ENCODE measurements at regions not wholly inside any gene's neighbourhood (a gene's known extent, or its start where the extent isn't known, plus 50 kb on each side); places are given as distances from the start of the nearest gene placed in this dataset.
"Not testable (repeated sequence)": the region's sequence is repeated elsewhere in the genome, so short reads cannot be mapped to it uniquely, and the experiment has no call there.

- H3K9me3 Mint-ChIP-seq (ENCODE audit: insufficient read depth) = peaks cover 10% of the 10 kb centered on the region
- peaks cover 3% of the 10 kb centered on the region for H3K27me3 Mint-ChIP-seq (ENCODE audit: low read depth)
- ChIA-PET POLR2A (interaction anchor here (0.6 kb wide), 1 partner anchor 368 kb away, joined by 3 read pairs; no protein-coding TSS in a partner anchor), CTCF (no interaction called here)
- DNase-seq (no peak), ATAC-seq (no peak)
- H3K4me1 Mint-ChIP-seq (ENCODE audit: low read depth) = peaks cover 15% of the 10 kb centered on the region
- H3K36me3 Mint-ChIP-seq (ENCODE audit: low read depth) = peaks cover 3% of the 10 kb centered on the region
- no peak overlapping the region for H3K4me3 Mint-ChIP-seq
- peak overlapping the region; percentile 58 for H3K27ac Mint-ChIP-seq
Observed at GRCh38 chr5:82723168-82723567, 354.0 kb downstream of the TMEM167A start.

- H3K4me1 Mint-ChIP-seq (ENCODE audit: low read depth) = peaks cover 15% of the 10 kb centered on the region
- DNase-seq (no peak), ATAC-seq (no peak)
- H3K9me3 Mint-ChIP-seq (ENCODE audit: insufficient read depth) = peaks cover 6% of the 10 kb centered on the region
- ChIA-PET POLR2A (no interaction called here), CTCF (no interaction called here)
- H3K36me3 Mint-ChIP-seq (ENCODE audit: low read depth) = no peaks in the 10 kb centered on the region
- H3K27ac Mint-ChIP-seq = no peak overlapping the region
- H3K4me3 Mint-ChIP-seq = no peak overlapping the region
- H3K27me3 Mint-ChIP-seq (ENCODE audit: low read depth) = peaks cover 3% of the 10 kb centered on the region
Observed at GRCh38 chr5:82721087-82721410, 356.1 kb downstream of the TMEM167A start.

- ChIA-PET CTCF (interaction anchor here (0.6 kb wide), 1 partner anchor 13 kb away, joined by 3 read pairs; no protein-coding TSS in a partner anchor), POLR2A (no interaction called here)
- H3K4me3 Mint-ChIP-seq = no peak overlapping the region
Observed at GRCh38 chr5:82720213-82721086, 356.7 kb downstream of the TMEM167A start.

GRCh38 chr5:82719368-82719767, 357.8 kb downstream of the TMEM167A start:
- ChIA-PET CTCF (no interaction called here), POLR2A (no interaction called here)
- Mint-ChIP-seq H3K9me3 (ENCODE audit: insufficient read depth) (no peaks in the 10 kb centered on the region), H3K36me3 (ENCODE audit: low read depth) (no peaks in the 10 kb centered on the region), H3K4me1 (ENCODE audit: low read depth) (peaks cover 15% of the 10 kb centered on the region), H3K27ac (no peak overlapping the region), H3K4me3 (no peak overlapping the region), H3K27me3 (ENCODE audit: low read depth) (peaks cover 3% of the 10 kb centered on the region)
- no peak for DNase-seq
- ATAC-seq = no peak

More at GRCh38 chr5:82720213-82721086, 356.7 kb downstream of the TMEM167A start:
- no peak for DNase-seq
- H3K27me3 Mint-ChIP-seq (ENCODE audit: low read depth) = peaks cover 3% of the 10 kb centered on the region
- H3K36me3 Mint-ChIP-seq (ENCODE audit: low read depth) = no peaks in the 10 kb centered on the region
- H3K4me1 Mint-ChIP-seq (ENCODE audit: low read depth) = peaks cover 15% of the 10 kb centered on the region
- H3K27ac Mint-ChIP-seq = no peak overlapping the region
- H3K9me3 Mint-ChIP-seq (ENCODE audit: insufficient read depth) = peaks cover 6% of the 10 kb centered on the region
- no peak for ATAC-seq

- Mint-ChIP-seq H3K4me1 (ENCODE audit: low read depth) (peaks cover 8% of the 10 kb centered on the region), H3K27ac (no peak overlapping the region), H3K27me3 (ENCODE audit: low read depth) (peaks cover 3% of the 10 kb centered on the region), H3K36me3 (ENCODE audit: low read depth) (no peaks in the 10 kb centered on the region), H3K9me3 (ENCODE audit: insufficient read depth) (no peaks in the 10 kb centered on the region), H3K4me3 (no peak overlapping the region)
- ChIA-PET POLR2A (no interaction called here), CTCF (no interaction called here)
- ATAC-seq (no peak), DNase-seq (no peak)
Observed at GRCh38 chr5:82717738-82718137, 359.5 kb downstream of the TMEM167A start.

- POLR2A ChIA-PET; H3K27ac Mint-ChIP-seq; ATAC-seq; H3K36me3 Mint-ChIP-seq (ENCODE audit: low read depth); H3K4me1 Mint-ChIP-seq (ENCODE audit: low read depth); H3K9me3 Mint-ChIP-seq (ENCODE audit: insufficient read depth); H3K27me3 Mint-ChIP-seq (ENCODE audit: low read depth); CTCF ChIA-PET; H3K4me3 Mint-ChIP-seq; DNase-seq: not testable (repeated sequence)
Observed at GRCh38 chr5:82714732-82715131, 362.5 kb downstream of the TMEM167A start.

GRCh38 chr5:82713811-82714210, 363.4 kb downstream of the TMEM167A start:
- Mint-ChIP-seq H3K27me3 (ENCODE audit: low read depth) (peaks cover 4% of the 10 kb centered on the region), H3K4me1 (ENCODE audit: low read depth) (no peaks in the 10 kb centered on the region), H3K27ac (no peak overlapping the region), H3K9me3 (ENCODE audit: insufficient read depth) (no peaks in the 10 kb centered on the region), H3K36me3 (ENCODE audit: low read depth) (no peaks in the 10 kb centered on the region), H3K4me3 (no peak overlapping the region)
- ATAC-seq (no peak), DNase-seq (no peak)
- ChIA-PET POLR2A (interaction anchor here (0.6 kb wide), 1 partner anchor 24 kb away, joined by 3 read pairs; no protein-coding TSS in a partner anchor), CTCF (no interaction called here)

GRCh38 chr5:82707741-82708140, 369.5 kb downstream of the TMEM167A start:
- Mint-ChIP-seq H3K27ac (no peak overlapping the region), H3K9me3 (ENCODE audit: insufficient read depth) (peaks cover 4% of the 10 kb centered on the region), H3K4me3 (no peak overlapping the region), H3K27me3 (ENCODE audit: low read depth) (peaks cover 14% of the 10 kb centered on the region), H3K4me1 (ENCODE audit: low read depth) (no peaks in the 10 kb centered on the region), H3K36me3 (ENCODE audit: low read depth) (no peaks in the 10 kb centered on the region)
- POLR2A ChIA-PET = no interaction called here
- CTCF ChIA-PET = no interaction called here
- DNase-seq = no peak
- no peak for ATAC-seq

GRCh38 chr5:82704381-82704780, 372.8 kb downstream of the TMEM167A start:
- ChIA-PET POLR2A (no interaction called here), CTCF (no interaction called here)
- no peak overlapping the region for H3K27ac Mint-ChIP-seq
- H3K4me1 Mint-ChIP-seq (ENCODE audit: low read depth) = no peaks in the 10 kb centered on the region
- no peak for DNase-seq
- peaks cover 4% of the 10 kb centered on the region for H3K9me3 Mint-ChIP-seq (ENCODE audit: insufficient read depth)
- H3K36me3 Mint-ChIP-seq (ENCODE audit: low read depth) = no peaks in the 10 kb centered on the region
- peaks cover 22% of the 10 kb centered on the region for H3K27me3 Mint-ChIP-seq (ENCODE audit: low read depth)
- H3K4me3 Mint-ChIP-seq = no peak overlapping the region
- no peak for ATAC-seq

- H3K4me1 Mint-ChIP-seq (ENCODE audit: low read depth) = no peaks in the 10 kb centered on the region
- ChIA-PET POLR2A (no interaction called here), CTCF (no interaction called here)
- ATAC-seq (no peak), DNase-seq (no peak)
- peaks cover 12% of the 10 kb centered on the region for H3K27me3 Mint-ChIP-seq (ENCODE audit: low read depth)
- no peaks in the 10 kb centered on the region for H3K36me3 Mint-ChIP-seq (ENCODE audit: low read depth)
- no peak overlapping the region for H3K27ac Mint-ChIP-seq
- H3K4me3 Mint-ChIP-seq = no peak overlapping the region
- H3K9me3 Mint-ChIP-seq (ENCODE audit: insufficient read depth) = peaks cover 4% of the 10 kb centered on the region
Observed at GRCh38 chr5:82702046-82702445, 375.1 kb downstream of the TMEM167A start.

- Mint-ChIP-seq H3K4me1 (ENCODE audit: low read depth) (no peaks in the 10 kb centered on the region), H3K27ac (no peak overlapping the region), H3K36me3 (ENCODE audit: low read depth) (no peaks in the 10 kb centered on the region), H3K9me3 (ENCODE audit: insufficient read depth) (peaks cover 3% of the 10 kb centered on the region), H3K4me3 (no peak overlapping the region), H3K27me3 (ENCODE audit: low read depth) (peaks cover 12% of the 10 kb centered on the region)
- ChIA-PET CTCF (no interaction called here), POLR2A (no interaction called here)
- DNase-seq = no peak
- no peak for ATAC-seq
Observed at GRCh38 chr5:82699737-82700136, 377.5 kb downstream of the TMEM167A start.

- Mint-ChIP-seq H3K4me3 (no peak overlapping the region), H3K27me3 (ENCODE audit: low read depth) (peaks cover 11% of the 10 kb centered on the region), H3K4me1 (ENCODE audit: low read depth) (no peaks in the 10 kb centered on the region), H3K36me3 (ENCODE audit: low read depth) (no peaks in the 10 kb centered on the region), H3K27ac (no peak overlapping the region), H3K9me3 (ENCODE audit: insufficient read depth) (no peaks in the 10 kb centered on the region)
- ATAC-seq = no peak
- POLR2A ChIA-PET = no interaction called here
- DNase-seq = no peak
- CTCF ChIA-PET = no interaction called here
Observed at GRCh38 chr5:82698026-82698425, 379.2 kb downstream of the TMEM167A start.

Measured in activated CD8-positive, alpha-beta T cell treated with anti-CD3 and anti-CD28 coated beads, Interleukin-2, amount 10 ng/mL, durations not matched to agents 7 days and 5 days (primary cell).